CD4-positive, alpha-beta T cell treated with Interleukin-17A for 1 hour (primary cell): ENCODE measurements at regions not wholly inside any gene's neighbourhood (a gene's known extent, or its start where the extent isn't known, plus 50 kb on each side); places are given as distances from the start of the nearest gene placed in this dataset.

ENCODE experiments used
- DNase-seq: peaks from one replicate; pipeline ENCODE4 v3.0.0-alpha.2; 2020

DNA sequence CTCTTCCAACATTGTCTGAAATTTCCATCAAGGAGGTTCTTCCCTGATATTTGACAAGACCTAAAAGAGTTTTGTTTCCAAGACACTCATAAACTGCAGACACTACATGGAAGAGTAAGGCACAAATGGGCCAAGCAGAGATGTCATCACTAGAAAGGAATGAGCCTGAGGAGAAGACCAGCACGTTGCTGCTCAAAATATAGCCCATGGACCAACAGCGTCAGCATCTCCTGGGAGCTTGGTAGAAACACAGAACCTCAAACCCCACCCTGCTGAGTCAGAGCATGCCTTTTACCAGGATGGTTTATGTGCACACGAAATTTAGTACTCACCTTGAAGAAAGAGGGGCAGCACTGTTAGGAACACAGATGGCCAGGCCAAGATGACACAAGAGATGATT, 128.7 kb upstream of the MID1 start:
- no peak for DNase-seq

DNA sequence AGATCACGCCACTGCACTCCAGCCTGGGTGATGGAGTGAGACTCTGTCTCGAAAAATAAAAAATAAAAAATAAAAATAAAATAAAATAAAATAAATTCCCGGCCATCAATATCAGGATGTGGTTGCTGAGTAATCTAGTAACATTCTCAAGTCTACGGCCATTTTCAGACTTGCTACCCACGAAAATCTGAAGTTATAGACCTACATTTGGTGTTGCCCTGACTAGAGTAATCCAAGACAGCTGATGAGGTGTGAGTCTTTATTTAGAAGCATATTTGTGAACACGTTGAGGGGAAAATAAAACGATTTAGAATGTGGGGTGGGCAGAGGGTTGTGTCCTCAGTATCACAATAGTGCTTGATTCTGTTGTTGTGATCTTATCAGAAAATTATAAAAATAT, 130.2 kb upstream of the MID1 start:
- no peak for DNase-seq

DNA sequence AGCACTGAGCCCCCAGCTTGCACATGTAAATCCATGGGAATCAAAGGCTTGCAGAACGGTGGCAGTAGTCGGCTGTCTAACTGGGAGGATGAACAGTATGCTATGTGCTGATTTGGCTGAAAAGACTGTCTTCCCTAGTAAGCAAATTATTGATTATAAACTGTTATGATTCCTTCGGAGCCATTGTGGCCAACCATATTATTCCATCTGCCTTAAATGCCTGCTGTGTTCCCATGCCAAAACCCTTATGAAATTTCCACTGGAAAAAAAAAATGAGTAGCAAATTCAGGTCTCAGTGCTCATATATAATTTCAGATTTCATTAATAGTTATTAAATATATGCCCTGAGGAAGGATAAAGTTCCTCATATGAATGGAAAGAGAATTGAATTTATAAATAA, 132.7 kb upstream of the MID1 start:
- DNase-seq = no peak

DNA sequence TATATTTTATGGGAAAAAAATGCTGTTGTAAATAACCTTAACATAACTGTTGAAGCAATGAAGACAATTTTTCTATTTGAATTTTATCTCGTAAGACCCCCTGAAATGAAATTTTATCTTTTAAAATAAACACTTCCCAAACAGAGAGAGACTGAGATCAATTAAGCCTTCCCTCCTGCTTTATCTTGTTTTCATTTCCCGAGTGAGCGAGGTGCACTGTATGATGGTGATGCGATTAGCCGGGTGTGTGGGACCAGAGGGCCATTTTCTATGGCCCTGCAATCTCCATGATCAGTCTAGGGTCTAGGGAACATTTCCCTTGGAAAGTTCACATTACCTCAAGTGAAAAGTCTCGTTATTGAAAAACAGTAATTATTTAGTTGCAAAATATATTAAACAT, 134.1 kb upstream of the MID1 start:
- no peak for DNase-seq

DNA sequence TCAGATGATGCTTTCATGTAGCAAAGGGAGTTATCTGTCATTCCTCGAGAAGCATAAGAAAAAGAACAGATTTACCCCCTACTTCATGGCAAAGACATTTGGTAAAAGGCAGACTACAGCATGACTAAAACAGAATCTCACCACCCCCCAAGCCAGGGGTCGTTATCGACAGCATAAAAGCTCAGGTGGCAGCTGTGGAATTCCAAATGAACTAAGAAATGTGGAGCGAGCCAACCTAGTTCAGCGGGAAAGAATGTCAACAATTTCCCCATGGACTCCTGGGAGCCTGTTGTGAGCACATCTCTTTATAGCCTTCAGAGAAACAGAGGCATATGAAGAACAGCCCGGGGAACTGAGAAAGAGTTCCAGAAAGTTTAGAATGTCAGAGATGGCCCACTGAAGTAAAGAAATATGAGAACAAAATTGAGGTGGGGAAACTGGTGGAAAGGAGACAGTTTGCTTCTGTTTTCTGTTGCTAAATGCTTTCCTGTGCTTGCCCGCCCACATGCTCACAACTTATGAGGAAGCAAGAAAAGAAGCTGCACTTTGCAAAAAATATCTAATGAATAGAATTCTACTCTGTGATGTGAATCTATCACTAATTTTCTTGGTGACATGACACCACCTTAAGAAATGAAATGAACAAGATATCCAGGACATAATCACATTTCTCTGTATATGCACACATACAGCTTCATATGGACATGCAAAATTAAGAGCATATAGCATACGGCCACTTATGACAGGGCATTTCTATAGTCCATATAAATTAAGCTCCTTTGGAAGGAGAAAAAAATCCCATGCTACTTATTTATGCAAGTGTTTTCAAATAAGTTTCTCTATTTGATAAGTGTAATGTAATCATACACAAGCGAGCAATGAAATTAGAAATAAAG, 135.3 kb upstream of the MID1 start:
- no peak for DNase-seq

DNA sequence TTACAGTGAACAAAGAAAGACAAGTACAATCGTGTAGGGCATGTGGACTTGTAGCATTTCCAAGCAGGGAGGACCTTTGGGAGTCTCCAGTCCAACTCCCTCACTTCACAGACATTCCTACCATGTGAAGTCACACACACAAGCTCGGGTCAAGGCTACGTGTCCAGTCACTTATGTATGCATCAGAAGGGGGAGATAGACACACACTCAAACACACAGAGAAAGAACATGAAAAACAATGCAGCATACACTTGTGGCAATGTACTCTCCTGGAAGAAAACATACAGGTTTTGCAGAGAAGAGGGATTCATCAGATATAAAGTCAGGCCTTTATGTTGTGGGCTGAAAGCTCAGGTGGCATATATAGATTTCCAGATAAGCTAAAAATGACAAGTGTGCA, 136.1 kb upstream of the MID1 start:
- no peak for DNase-seq

DNA sequence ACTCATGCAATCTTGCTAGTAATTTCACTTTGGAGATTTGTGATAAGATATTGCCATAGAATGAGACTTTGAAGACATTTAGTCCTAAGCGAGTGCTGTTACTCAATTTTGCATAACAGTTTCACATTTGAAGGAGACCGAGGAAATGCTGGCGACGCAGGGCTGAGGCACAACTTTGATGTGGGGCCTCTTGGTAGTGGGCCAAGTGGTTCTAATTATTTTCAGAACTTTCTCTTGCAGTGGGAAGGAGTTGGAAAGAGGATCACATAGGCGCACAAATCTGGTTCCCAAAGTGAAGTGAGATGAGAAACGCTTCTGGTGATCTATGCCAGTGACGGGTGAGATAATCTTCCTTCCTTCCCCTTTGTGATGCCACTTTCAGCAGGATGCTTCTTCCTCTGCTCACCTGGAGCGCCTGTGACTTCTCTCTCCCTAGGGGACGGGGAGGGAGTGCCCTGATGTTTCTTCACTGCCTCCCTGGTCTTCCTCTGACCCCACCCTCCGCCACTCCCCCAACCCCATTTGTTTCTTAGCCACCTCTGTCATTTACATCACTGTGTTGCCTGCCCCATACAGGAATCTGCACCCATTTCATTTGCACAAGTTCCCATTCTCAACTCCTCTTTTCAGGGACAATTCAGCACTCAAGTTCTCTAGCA, 138.9 kb upstream of the MID1 start:
- no peak for DNase-seq

DNA sequence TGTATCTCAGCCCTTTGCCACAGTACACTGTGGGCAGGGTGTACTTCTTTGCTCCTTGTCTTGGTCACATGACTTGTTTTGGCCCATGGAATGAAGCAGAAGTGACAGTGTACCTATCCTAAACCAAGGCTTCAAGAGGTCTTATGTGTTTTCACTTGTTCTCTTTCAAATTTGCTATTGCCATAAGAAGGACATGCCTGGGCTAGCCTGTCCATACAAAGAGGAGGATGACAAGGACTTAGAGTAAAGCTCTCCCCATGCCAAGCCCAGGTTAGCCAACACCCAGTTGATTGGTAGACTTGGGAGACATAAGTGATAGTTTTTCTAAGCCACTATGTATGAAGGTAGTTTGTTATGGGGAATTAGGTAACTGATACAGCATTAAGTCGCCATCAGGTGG, 141.1 kb upstream of the MID1 start:
- no peak for DNase-seq

DNA sequence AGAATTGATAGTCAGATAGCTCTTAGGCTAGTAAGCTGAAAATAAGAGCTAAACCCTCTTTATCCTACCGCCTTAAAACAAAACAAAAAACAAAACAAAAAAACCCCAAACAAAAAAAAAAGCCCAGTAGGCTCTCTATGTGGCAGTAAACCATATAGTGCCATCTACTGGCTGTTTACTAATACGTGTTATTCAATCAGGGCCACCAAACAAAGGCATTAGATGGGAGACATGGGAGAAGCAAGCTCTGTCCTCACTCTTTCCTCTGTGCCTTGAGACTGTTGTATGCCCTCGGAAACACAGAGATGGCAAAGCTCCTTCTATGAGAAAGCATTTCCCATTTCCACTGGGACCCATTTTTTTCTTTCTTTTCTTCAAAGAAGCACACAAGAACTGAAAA, 148.8 kb upstream of the MID1 start:
- DNase-seq = peak; percentile 2

DNA sequence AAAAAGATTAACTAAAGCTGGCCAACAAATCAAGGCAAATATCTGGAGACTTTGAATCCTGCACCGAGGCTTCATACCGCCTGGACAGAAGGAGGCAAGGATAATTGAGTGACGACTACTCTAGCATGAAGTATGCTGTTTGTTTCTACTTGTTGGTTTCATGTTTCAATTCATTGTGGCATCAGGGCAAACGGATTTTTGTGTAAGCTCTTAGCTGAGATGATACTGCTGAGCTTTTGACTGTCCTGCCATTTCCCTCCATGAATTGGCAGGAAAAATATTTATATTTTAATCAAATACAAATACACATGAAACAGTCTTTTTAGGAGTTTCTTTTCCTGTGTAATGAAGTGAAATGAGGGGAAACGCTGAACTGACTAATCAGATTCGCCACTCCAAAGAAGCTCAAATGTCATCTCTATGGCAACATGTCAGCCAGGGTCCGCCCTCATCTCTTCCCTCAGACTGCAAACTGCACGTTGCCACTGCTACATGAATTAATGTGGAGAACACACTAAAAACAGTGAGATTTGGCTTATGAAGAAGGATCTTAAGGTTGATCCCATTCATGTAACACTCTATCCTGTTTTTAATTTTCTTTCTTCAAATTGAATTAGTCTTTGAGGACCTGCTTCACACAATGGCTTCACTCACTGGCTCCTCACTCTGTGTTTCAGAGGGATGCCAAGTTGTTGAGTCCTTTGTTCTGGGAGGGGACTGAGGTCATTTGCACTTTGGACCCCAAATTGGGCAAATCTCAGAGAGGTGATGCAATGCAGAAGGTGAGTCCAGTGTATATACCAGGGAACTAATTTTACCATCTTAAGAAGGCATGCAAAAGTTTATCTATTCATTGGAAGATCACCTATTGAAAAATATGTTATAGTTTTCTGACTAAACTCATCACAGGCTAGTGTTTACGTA, 149.6 kb upstream of the MID1 start:
- DNase-seq = no peak

DNA sequence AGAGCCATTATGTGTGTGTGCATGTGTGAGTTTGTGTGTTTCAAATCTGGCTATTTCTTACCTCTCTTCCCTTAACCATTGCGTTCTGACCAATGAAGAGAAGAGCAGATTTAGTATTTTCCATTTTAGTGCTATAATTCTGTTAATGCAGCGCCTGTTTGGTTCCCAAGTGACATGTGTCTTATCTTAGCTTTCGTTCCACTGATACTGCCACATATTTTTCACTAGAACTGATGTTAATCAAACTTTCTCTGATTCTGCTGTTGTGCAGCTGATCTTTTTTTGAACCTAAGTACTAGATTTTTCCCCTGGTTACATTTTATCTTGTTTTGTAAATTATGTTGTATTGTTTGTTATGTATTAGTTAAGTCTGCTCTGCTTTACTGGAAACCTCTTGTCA, 152.9 kb upstream of the MID1 start:
- no peak for DNase-seq

DNA sequence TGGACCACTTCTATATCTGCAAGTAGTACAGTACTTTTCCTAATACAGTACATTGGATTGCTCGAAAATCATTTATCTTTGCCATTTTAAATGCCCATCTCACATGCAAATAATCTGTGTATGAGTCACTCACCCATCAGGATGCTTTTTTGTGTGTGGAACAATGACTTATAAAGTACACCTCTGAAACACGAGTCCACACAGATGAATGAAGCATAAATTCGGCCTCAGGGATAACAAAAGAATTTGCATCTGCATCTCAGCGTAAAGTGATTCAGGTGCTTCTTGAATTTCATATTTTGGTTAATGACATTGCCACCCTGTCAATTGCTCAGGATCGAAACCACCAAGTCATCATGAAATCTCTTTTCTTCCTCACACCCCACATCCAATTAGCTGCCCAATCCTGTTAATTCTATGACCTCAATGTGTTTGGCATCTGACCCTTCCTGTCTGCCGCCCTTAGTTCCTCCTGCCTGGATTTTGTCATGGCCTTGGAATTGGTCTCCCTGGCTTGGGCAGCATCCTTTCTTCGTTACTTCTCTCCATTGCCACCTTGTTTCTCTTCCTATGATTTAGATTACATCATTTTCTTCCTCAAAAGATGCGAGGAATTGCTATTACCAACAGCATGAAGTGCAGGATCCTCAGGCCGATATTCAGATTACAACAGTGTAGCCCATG, 161.6 kb upstream of the MID1 start:
- no peak for DNase-seq

DNA sequence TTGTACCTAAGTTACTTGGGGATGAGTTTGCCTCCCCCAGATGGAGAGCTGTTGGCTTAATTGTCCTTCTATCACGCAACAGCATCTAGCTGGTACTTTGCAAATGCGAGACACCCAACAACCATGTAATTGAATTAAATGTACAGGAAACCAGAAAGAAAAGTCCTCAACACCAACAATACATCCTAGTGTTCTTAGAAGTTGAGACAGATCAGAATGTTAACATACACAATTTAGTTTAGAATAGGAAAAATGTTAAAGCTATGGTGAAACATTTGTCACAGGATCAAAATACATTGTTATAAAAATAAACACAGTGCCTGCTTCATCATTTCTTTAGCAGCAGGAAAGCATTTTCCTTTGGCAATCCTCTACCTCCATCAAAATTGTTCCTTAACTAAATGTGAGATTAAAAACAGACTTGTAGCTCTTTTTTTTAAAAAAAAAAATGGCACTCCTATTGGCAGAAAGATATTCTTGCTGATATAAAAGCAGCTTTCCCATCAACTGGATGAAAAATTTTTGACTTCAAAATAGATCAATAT, 163.1 kb upstream of the MID1 start:
- DNase-seq = no peak

DNA sequence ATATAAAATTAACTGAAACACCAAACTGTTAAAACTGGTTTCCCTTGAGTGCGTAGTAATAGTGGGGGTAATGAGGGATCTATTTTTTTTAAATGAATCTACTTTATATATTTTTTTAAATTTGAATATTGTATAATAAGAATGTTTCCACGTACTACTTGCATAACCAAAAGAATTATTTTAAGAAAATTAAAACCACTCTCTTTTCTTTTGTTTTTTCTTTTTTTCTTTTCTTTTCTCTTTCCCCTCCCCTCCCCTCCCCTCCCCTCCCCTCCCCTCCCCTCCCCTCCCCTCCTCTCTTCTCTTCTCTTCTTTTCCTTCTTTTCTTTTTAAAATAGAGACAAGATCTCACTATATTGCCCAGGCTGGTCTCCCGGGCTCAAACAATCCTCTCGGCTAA, 166.9 kb upstream of the MID1 start:
- no peak for DNase-seq

DNA sequence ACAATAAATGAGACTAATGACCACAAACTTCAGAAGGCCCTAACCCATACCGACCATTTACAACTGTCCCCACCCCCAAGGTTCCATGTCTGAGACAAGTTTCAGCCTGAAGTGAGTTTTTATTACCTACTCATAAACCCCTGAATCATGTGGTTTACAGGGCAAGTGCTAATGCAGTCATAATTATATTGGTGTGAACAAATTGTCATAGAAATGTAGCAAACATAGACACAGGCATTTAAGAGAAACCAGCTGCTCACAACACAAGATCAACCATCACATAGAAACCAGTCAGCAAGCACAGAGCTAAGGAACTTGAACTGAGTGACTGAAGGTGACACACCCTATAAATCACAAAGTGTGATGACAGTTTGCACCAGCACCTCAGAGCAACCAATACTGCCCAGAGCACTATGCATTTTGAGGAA, 173.8 kb upstream of the MID1 start:
- no peak for DNase-seq

DNA sequence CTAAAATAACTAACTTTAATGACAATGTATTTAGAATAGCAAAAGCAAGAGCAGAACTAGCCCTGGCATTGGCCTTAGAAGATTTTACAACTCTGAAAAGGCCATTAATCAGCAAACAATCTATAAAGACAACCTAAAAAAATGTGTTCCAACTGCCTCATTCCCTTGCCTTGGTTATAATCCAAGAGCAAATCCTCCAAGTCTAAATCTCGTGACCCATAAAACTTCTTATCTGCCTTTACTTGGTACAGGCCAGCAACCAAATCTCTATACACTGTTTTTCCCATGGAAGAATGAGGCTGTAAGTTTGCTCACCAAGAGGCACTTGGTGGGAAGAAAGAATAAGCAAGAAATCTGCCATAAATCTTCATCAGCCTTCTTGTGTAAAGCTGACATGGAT, 175.3 kb upstream of the MID1 start:
- DNase-seq = no peak

DNA sequence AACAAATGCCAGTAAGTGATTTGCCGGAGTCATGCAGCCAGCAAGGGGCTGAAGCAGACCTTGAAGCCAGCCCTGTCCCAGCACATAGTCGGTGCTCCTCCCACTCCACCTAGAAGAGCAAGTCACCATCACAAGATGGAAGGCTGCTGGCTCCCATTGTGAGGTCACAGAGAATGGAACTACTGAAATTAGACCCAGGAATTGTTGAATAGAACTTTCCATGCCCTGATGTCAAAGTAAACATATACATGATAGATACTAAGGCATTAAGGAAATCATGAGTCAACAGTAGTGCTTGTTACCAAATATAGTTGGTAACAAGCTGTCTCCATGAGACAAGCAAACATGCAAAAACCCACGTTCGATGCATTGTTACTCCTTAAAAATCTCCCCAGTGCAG, 177.1 kb upstream of the MID1 start:
- DNase-seq = no peak

DNA sequence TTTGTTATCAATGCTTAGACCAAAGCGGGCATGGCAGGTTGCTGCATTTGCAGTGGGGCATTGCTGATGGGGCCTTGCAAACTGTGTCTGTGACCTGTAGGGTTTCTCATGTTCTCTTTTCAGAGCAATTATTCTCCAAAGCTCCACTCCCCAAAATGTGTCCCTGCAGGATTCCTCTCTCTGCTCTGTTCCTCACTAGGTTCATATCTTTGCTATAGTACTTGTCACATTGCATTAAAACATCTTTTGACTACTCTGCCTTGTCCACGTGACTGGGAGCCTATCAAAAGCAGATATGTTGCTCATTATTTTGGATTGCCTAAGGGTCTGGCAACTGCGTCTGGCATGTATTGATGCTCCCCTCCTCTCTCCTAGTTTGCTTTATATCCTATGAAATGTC, 177.7 kb upstream of the MID1 start:
- no peak for DNase-seq

DNA sequence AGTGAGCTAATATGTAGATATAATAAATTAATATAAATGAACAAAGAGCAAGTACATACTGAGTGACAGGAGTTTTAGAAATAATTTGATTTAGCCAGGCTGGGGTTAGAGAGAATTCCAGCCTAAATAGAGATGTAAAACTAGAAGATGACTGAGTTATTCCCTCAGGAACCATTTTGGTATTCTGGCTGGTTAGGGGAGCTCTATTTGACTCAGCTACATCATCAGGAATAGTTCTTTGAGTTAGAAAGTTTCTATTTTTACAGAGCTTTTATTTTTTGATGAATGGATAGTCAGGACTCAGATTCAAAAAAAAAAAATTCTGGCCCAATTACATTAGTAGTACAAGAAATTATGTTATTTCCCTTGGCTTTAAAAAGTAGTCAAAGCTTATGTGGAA, 180.4 kb upstream of the MID1 start:
- no peak for DNase-seq

DNA sequence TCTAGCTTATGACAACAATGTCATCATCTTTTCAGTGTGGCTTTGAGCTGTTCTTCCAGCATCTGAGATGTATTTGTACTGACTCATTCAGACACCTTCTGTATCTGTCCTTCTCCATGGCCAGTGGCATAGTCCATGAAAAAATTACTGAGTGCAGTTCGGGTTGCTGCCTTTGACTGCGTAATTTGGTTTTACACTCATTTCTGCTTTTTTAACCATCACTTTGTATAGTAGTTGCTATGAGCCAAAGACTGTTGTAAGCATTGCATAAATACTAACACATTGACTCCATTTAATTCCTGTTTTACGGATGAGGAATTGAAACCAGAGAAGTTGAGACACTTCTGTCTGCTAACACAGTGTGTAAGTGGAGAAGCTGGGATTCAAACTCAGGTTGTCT, 190.7 kb upstream of the MID1 start:
- DNase-seq = no peak

DNA sequence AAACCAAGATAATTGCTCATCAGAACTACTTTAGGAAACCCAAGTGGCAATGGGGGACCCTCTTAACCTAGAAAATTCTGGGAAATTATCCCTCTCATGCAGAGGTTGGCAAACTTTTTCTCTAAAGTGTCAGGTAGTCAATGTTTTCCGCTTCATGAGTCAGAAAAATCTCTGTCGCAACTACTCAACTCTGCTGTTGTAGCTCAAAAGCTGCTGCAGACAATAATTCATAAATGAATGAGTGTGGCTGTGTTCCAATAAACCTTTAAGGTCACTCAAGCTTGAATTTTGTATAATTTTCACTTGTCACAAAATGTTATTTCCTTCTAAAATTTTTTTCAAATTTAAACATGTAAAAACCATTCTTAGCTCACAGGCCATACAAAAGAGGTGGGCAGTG, 193.4 kb upstream of the MID1 start:
- DNase-seq = no peak

DNA sequence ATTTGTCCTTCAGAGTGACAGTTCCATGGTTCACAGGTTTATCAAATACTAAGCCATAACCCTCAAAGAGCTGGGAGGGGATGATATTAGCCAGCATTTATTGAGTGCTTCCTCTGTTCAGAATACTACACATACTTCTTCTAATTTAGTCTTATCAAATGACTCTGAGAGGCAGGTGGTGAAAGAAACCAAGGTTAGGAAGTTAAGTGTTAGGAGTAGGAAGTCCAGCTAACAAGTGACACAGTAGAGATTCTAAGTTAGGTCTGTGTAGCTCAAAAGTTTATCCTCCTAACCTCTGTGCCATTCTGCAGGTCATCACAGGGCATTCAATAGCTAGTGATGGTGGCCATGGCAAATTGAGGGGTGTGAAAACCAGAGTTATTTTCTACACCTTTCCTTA, 198.3 kb upstream of the MID1 start:
- no peak for DNase-seq

DNA sequence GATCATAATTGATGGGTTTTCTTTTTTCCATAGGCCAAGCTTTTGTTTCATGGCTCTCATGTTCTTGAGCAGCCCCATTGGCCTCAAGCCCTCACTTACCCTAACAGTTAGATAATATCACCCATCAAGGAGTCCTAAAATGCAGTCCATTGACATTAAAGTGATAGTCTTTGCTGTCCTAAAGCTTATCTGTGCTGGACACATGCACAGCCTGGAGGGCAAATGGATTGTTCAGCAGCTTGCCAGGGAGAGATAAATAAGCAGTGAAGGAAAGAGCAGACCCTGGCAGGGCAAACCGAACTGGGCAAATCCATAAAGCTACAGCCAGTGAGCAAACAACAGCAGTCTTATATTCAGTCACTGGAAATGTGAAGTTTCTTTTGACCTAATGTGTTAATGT, 199.6 kb upstream of the MID1 start:
- DNase-seq = no peak
